Loucy (cell line): ENCODE measurements at regions not wholly inside any gene's neighbourhood (a gene's known extent, or its start where the extent isn't known, plus 50 kb on each side); places are given as distances from the start of the nearest gene placed in this dataset.

Experiments
- H2AFZ ChIP-seq: fragments of 200-600 bp; sonication (generic); 2 replicates; pipeline ENCODE4 v1.6.0; 2016; ENCODE audit warnings: antibody characterized with exemption, mild to moderate bottlenecking, low read length, moderate library complexity
- H3F3A ChIP-seq: fragments of 200-600 bp; 2 replicates; pipeline ENCODE4 v1.6.0; 2016; ENCODE audit warnings: antibody characterized with exemption, low read depth, mild to moderate bottlenecking
- H3K27me3 ChIP-seq: fragments of 200-600 bp; sonication (generic); 2 replicates; pipeline ENCODE4 v1.6.1; 2014; ENCODE audit warnings: low read length, mild to moderate bottlenecking; ENCODE audit not compliant: insufficient read depth, poor library complexity, severe bottlenecking
- H3K36me3 ChIP-seq: fragments of 200-600 bp; sonication (generic); 2 replicates; pipeline ENCODE4 v1.6.1; 2016; ENCODE audit warnings: low read length; ENCODE audit not compliant: insufficient read depth
- H3K4me1 ChIP-seq: fragments of 200-600 bp; sonication (generic); 2 replicates; pipeline ENCODE4 v1.5.1; 2014; ENCODE audit warnings: low read length, mild to moderate bottlenecking; ENCODE audit not compliant: insufficient read depth, poor library complexity, severe bottlenecking
- H3K4me2 ChIP-seq: fragments of 200-600 bp; sonication (generic); 2 replicates; pipeline ENCODE4 v1.6.0; 2014; ENCODE audit warnings: antibody characterized with exemption, low read length, low read depth, mild to moderate bottlenecking; ENCODE audit not compliant: poor library complexity, severe bottlenecking
- H3K4me3 ChIP-seq: fragments of 200-600 bp; sonication (generic); 2 replicates; pipeline ENCODE4 v1.5.1; 2014; ENCODE audit warnings: low read length, mild to moderate bottlenecking, mixed read lengths; ENCODE audit not compliant: poor library complexity, severe bottlenecking
- H3K79me2 ChIP-seq: fragments of 200-600 bp; sonication (generic); 2 replicates; pipeline ENCODE4 v1.6.1; 2014; ENCODE audit warnings: low read length; ENCODE audit not compliant: insufficient read depth
- H3K9ac ChIP-seq: fragments of 200-600 bp; sonication (generic); 2 replicates; pipeline ENCODE4 v1.6.0; 2014; ENCODE audit warnings: mild to moderate bottlenecking, low read depth, low read length, moderate library complexity; ENCODE audit not compliant: poor library complexity, severe bottlenecking
- H3K9me2 ChIP-seq: fragments of 200-600 bp; sonication (generic); replicated peaks from 2 replicates; pipeline ENCODE4 v1.6.1; 2016; ENCODE audit warnings: low read depth, low read length, mixed read lengths
- H3K9me3 ChIP-seq: fragments of 200-600 bp; sonication (generic); 2 replicates; pipeline ENCODE4 v1.6.1; 2014; ENCODE audit warnings: mild to moderate bottlenecking, antibody characterized with exemption, low read length, low read depth; ENCODE audit not compliant: insufficient read depth
- H4K20me1 ChIP-seq: fragments of 200-600 bp; sonication (generic); 2 replicates; pipeline ENCODE4 v1.6.0; 2014; ENCODE audit warnings: antibody characterized with exemption, low read length, mild to moderate bottlenecking; ENCODE audit not compliant: insufficient read depth, poor library complexity, severe bottlenecking
- CTCF ChIP-seq: fragments of 200-600 bp; sonication (generic); conservative IDR thresholded peaks from 2 replicates; pipeline ENCODE4 v1.5.1; 2014; ENCODE audit warnings: mild to moderate bottlenecking, antibody characterized with exemption, low read length
- EZH2phosphoT487 ChIP-seq: fragments of 200-600 bp; IDR thresholded peaks from 2 replicates; pipeline ENCODE4 v1.6.1; 2018; ENCODE audit warnings: antibody characterized with exemption, mild to moderate bottlenecking, moderate library complexity, borderline replicate concordance

DNA sequence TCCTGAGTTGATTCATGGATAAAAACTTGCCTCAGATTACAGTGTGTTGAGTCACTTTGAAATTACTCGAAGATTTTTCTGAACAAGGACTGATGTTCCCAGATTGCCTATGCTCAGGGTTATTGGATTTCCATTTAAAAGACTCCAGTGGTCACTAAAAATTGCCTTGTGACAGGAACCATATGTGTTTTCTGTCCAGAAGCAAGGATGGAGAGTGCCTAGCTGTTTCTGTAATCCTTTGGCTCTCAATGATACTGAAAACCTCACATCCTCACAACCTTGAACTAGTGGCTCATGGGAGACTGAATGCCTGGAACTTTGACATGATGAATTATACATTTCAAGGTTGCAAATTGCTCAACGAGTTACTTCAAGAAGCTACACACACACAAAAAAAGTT lies 1271.8 kb downstream of the BRINP3 start:
- Histone ChIP-seq H3K9ac (no peak overlapping the region), H3K4me2 (no peak overlapping the region), H3K36me3 (no peaks in the 10 kb centered on the region), H3K79me2 (no peaks in the 10 kb centered on the region), H3K9me2 (no peaks in the 10 kb centered on the region), H3K4me1 (no peaks in the 10 kb centered on the region), H3K27me3 (no peaks in the 10 kb centered on the region), H2AFZ (no peak overlapping the region), H3K9me3 (no peaks in the 10 kb centered on the region), H3K4me3 (no peak overlapping the region), H4K20me1 (no peaks in the 10 kb centered on the region), H3F3A (no peaks in the 10 kb centered on the region)
- no peak for TF ChIP-seq CTCF
- TF ChIP-seq EZH2phosphoT487, result no peak

DNA sequence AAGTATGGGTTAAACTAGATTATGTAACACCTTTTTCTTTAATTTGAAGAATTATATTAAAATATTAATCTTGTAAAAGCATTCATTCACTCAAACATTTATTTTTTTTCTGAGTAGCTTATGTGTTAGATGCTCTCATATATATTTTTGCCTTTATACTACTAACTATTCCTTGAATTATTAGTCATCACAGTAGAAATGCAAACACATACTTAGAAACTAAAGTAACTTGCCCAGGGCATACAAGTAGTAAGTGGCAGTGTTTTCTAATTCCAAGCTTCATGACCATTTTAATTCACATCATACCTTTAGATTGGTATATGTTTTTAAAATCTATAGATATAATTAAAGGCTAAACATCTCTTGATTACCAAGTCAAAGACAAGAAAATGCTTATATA lies 1271.0 kb downstream of the BRINP3 start:
- no peaks in the 10 kb centered on the region for H4K20me1 ChIP-seq
- H3K9me3 ChIP-seq, result no peaks in the 10 kb centered on the region
- H3K4me1 ChIP-seq, result no peaks in the 10 kb centered on the region
- H3K4me3 ChIP-seq, result no peak overlapping the region
- H3K36me3 ChIP-seq, result no peaks in the 10 kb centered on the region
- H3K4me2 ChIP-seq, result no peak overlapping the region
- no peaks in the 10 kb centered on the region for H3F3A ChIP-seq
- no peak overlapping the region for H2AFZ ChIP-seq
- H3K79me2 ChIP-seq, result no peaks in the 10 kb centered on the region
- no peak overlapping the region for H3K9ac ChIP-seq
- TF ChIP-seq CTCF (no peak), EZH2phosphoT487 (no peak)
- no peaks in the 10 kb centered on the region for H3K9me2 ChIP-seq
- no peaks in the 10 kb centered on the region for H3K27me3 ChIP-seq

- no peaks in the 10 kb centered on the region for H3K9me2 ChIP-seq
- no peaks in the 10 kb centered on the region for H3K79me2 ChIP-seq
- H3K4me3 ChIP-seq, result no peak overlapping the region
- H3K4me2 ChIP-seq, result no peak overlapping the region
- H3K36me3 ChIP-seq, result no peaks in the 10 kb centered on the region
- H3F3A ChIP-seq, result no peaks in the 10 kb centered on the region
- H3K27me3 ChIP-seq, result no peaks in the 10 kb centered on the region
- H3K4me1 ChIP-seq, result no peaks in the 10 kb centered on the region
- no peaks in the 10 kb centered on the region for H4K20me1 ChIP-seq
- no peaks in the 10 kb centered on the region for H3K9me3 ChIP-seq
- no peak overlapping the region for H3K9ac ChIP-seq
- no peak overlapping the region for H2AFZ ChIP-seq
- TF ChIP-seq EZH2phosphoT487 (no peak), CTCF (no peak)
Measured at GRCh38 chr1:189211742-189212141, 1265.9 kb downstream of the BRINP3 start.
